Prostate gland (tissue), 2 donors: ENCODE measurements at regions not wholly inside any gene's neighbourhood (a gene's known extent, or its start where the extent isn't known, plus 50 kb on each side); places are given as distances from the start of the nearest gene placed in this dataset.

Source experiments
- CTCF ChIP-seq, 4 experiments: fragments of 200-600 bp in 2 of 4; fragments of 450-650 bp in 2 of 4; sonication (generic) in 2 of 4; IDR thresholded peaks; 1 replicate in 3 of 4; 2 replicates in 1 of 4; pipeline ENCODE4 v1.5.1; 2016 to 2019; ENCODE audit warnings: antibody characterized with exemption in 4 of 4, mild to moderate bottlenecking in 2 of 4, moderate library complexity in 2 of 4
- POLR2A ChIP-seq: fragments of 450-650 bp; IDR thresholded peaks from one replicate; pipeline ENCODE4 v1.6.1; 2016; ENCODE audit warnings: antibody characterized with exemption, mild to moderate bottlenecking
- POLR2AphosphoS5 ChIP-seq: sonication (generic); formaldehyde crosslinking; IDR thresholded peaks from one replicate; pipeline ENCODE4 v1.6.1; 2017; ENCODE audit warnings: antibody characterized with exemption

GRCh38 chrX:15050395-15050794 lies 177.2 kb downstream of the MOSPD2 start:
- no peak for TF ChIP-seq CTCF (IDR thresholded peaks at IDR 0.05)
- no peak for TF ChIP-seq POLR2A
- TF ChIP-seq POLR2AphosphoS5: no peak
